CD4-positive, alpha-beta T cell treated with Interleukin-17A for 4 hours (primary cell): ENCODE measurements at regions not wholly inside any gene's neighbourhood (a gene's known extent, or its start where the extent isn't known, plus 50 kb on each side); places are given as distances from the start of the nearest gene placed in this dataset.

ENCODE experiments used
- DNase-seq: peaks from one replicate; pipeline ENCODE4 v3.0.0-alpha.2; 2020; ENCODE audit warnings: mixed read lengths

DNA sequence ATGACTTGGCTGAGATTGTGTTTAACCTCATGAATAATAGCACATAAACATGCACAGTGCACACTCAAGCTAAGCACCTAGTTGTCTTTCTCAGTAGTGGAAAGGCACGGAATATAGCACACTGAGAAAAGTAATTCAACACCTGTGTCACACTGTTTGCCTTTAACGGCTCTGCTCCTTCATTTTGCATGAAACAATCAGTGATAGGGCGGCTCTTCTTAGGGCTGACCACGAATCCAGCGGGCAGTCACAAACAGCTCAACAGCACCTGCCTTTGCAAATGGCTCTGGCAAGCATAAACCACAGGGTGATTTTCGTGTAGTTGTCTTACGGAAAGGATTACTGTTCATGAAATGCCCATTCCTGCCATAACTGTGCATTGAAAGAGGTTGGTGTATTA, 954.0 kb upstream of the TENM3 start:
- no peak for DNase-seq

DNA sequence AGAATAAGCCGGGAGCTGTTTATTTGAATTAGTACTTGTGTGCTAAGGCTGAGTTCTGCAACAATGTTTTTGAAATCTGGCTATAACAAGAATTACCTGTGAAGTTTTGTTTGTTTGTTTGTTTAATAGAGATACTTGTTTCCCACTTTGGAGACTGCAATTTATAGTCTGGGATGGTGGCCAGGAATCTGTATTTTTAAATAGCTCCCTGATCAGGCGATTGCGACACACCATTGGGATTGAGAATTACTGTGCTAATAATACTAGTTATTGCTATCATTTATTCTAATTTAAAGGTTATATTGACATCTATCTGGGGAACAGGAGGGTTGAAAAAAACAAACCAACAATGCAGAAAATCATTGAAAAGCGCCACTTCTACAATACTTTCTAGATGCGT, 951.6 kb upstream of the TENM3 start:
- DNase-seq, result no peak

DNA sequence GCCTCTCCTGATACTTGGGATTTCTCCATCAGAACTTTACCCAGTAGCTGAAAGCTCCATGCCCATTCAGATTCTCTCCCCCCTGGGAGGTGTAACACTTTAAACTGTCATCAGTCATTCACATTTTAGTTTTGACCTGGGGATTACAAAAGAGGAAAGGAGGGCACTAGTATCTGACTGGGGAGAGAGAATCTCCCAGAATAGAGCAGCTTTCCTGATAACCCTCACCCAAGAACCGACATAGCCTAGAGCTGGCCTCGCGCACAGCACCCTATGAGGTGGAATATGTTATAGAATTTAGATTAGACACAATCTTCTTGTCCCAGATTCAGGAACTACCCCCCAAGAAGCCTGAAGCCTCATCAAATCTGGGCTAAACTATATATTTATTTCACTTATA, 950.2 kb upstream of the TENM3 start:
- no peak for DNase-seq

DNA sequence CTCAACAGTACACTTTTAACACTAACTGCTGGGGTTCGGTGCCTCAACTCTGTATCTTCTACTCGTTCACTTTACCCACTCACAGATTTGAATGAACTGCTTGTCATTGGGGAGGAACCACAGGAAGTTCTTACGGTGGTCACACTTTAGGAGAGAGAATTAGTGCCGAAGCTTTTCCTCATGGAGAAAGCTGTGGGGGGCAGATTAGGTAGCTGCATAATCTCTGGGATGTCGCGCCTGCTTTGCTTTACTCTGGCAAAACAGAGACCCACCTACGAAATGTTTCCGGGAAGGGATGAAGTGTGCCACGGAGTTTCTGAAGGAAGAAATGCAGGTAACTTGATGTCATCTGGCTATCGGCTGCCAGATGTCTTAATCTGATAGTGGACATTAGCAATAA, 949.7 kb upstream of the TENM3 start:
- DNase-seq, result no peak

DNA sequence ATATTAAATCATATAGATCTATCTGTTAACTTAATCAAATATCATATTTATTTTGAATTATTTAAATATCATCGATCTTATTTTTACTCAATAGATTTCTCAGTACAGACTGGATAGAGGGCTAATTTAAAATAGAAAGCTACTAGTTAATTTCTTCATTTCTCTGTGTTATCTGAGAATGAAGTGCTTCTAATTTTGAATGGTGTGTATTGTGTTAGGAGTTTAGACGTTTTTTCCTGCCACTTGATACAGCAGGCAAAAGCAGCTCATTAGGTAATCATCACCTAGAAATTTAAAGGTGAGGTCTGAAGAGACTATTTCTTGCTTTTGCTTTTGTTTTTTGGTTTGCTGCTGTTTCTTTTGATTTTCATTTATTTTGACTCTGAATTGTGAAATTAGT, 948.8 kb upstream of the TENM3 start:
- no peak for DNase-seq

DNA sequence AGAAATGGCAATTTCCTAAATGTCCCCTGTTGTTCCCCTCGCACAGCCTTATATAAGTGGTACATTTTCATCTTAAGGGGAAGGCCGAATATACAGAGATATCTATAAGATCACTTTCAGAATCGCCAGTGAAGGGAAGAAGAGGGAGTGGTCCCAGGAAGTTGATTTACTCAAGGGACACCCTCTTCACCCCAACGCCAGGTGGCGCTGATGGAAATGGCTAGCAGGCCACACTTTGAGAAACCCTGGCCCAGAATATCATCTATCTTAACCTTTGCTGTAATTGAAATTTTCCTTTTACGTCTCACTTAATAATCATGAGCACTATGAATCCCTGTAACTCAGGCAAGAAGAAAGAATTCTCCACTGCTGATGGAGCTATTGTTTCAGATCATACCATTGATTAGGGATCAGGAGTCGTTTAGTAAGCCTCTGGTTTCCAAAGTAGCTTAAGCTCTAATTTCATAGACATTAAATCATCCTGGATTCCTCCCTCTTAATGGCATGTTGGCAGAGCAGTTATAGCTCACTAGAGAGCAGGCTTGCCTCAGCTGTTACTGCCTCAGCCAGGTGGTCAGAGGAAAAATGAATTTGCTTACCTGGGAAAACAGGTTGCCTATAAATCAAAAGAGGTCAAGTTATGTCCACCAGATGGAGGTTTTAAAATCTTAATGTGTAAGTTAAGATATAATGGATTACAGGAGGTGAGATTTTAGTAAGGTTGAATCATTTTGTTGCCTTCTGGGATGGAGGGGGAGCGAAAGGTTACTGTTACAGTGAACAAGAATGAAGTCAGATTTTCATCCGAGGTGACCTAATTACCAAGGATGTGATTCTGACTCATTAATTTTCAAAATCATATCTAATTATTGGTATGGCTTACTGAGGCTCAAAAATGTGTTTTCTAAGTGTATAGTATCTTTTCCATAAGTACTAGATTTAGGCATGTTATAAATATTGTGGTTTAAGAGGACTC, 941.2 kb upstream of the TENM3 start:
- peak; percentile 4 for DNase-seq

DNA sequence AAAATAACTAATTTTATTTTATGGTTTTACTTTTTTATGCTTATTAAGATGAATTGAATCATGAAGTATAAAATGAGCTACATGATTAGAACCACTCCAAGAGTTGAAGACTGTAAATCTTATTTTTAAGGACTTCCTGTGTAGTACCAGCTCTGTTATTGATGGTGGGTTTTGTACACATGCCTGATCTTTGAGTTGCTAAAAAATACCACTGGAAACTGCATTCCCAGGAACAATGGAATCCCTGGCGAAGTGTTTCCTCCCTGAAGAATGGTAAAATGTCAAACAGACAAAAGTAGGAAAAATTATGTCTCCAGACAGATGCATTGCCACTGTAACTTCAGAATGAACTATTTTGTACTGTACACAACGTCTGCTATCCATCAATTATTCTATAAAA, 935.4 kb upstream of the TENM3 start:
- no peak for DNase-seq

DNA sequence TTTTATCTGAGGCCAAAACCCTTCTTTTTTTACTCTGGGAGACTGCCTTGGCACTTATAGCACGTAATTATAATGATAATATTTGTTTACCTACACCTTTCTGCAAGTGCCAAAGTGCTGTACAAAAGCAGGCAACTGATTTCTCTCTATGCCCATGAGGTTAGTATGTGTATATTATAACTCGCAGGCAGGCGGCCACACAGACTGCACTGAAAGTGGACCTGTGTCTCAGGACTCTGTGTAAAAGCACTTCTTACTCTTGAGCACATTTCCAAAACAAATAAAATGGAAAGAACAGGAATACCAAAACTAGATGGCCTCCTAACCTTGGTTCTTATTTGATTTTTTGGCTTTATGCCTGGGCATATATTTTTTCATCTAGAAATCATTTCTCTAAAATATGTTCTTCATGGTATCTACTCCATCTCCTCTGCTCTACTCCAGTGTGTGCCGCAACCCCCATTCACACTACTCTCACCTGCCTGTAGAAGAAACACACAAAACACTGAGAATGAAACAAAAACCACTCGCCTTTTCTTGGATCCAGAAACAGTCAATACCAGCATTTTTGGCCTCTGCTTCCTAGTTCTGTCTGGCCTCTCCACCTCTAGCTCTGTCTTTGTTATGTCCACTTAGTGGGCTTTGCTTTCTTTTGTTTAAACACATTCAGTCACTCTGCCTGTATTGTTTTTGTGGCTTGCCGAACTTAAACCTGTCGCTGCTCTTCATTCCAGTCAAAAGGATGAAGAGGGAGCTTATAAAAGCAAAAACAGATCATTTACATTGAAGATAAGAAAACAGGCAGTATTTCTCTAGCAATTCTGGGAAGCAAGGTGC, 934.5 kb upstream of the TENM3 start:
- no peak for DNase-seq

DNA sequence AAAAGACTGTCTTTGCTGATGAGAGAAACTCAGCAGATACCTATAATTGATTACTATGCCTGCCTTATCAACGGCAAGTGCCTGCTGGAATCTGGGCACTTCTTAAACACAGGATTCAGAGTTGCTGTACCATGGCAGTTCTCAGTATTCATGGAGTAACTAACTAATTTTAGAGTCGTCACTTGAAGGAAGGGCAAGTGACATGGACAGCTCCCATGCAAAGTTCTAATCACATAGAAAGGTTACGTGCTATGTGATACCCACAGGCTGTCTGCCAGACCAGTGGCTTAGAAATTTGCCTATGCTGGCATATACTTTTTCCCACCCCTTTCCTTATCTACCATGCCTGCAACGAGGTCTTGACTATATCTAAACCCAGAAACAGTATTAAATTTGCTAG, 931.1 kb upstream of the TENM3 start:
- no peak for DNase-seq

DNA sequence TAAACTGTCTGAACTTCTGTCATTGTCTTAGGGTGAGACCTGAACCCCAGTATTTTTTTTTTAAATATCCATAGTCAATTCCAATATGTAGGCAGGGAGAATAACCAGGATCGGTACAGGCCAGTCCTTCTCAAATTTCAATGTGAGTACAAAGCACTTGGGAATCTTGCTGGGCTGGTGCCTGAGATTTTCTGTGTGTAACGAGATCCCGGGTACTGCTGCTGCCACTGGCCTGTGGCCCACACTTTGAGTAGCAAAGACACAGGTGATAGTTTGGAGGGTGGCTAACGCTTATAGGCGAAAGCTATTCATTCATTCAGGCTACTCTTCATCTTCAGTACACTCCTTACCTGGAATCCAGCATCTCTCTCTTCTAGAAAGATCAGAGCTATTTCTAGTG, 923.6 kb upstream of the TENM3 start:
- no peak for DNase-seq

DNA sequence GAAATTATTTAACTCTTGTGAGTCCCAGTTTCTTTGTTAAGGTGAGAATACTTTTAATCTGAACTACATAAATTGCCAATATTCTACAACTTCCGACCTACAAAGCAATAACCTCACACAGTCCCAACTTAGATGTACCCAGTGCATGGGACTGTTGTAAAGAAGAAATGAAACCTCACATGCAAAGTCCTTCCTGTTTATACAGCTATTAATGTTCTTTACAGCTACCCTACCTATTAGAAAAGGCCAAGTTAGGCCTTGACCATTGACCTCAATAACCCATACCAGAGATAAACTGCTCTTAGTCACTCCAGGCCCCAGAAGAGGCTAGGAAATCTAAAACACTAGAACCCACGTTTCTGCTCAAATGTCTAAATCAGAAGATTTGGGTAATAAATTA, 920.1 kb upstream of the TENM3 start:
- DNase-seq, result no peak

DNA sequence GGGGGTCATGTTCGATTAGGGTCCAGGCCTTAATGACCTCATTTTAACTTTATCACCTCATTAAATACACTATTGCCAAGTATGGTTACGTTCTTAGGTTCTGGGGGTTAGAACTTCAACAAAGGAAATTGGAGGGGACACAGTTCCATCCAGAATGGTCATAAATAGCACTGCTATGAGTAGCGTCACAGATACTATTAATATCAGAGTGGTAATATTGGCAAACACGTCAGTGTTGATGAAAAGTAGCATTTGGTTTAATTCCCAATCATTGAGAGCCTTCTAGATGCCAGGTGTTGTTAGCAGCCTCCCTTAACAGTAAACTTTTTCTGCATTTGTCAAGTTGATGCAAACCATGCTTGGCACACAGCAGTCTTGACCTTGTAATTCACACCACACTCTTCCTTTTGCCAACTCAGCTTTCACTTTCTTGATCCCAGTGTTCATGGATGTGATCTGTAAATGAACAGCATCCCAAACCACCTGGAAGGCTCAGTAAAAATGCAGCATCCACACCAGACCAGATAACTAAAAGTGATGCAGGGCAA, 912.5 kb upstream of the TENM3 start:
- no peak for DNase-seq

DNA sequence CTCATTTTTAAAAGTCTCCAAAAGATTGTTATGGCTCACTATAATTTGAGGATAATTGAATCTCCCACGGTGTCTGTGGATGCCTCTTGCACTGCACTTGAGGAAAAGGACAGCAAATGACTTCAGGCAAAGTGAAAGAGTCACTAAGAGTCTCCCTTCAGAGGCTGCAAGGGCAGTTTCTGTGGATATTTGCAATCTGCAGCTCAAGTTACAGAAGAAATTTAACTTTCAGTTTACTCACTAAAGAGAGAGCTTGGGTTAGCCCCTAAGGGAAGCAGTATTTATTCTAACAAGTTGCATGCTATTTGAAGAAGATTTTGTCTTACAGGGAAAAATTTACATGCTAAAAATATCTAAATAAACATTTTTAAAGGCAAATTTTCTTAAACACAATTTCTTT, 912.0 kb upstream of the TENM3 start:
- DNase-seq, result no peak

DNA sequence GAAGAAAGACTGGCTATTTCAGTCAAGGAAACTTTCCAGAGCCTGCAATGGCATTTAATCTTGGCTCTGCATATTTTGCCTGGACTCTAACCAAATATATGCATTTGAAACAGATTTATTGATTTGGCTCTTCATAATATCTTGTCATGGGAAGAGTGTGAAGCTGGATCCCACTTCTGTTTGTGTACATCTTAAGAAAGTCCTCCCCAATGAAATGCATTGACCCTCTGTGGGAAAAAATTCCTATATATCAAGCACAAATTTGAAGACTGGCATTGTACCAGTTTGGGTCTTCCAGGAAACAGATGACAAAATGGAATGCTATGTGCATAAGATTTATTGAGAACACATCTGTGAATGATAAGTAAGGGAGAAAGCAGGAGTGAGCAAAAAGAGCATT, 897.3 kb upstream of the TENM3 start:
- DNase-seq, result no peak

DNA sequence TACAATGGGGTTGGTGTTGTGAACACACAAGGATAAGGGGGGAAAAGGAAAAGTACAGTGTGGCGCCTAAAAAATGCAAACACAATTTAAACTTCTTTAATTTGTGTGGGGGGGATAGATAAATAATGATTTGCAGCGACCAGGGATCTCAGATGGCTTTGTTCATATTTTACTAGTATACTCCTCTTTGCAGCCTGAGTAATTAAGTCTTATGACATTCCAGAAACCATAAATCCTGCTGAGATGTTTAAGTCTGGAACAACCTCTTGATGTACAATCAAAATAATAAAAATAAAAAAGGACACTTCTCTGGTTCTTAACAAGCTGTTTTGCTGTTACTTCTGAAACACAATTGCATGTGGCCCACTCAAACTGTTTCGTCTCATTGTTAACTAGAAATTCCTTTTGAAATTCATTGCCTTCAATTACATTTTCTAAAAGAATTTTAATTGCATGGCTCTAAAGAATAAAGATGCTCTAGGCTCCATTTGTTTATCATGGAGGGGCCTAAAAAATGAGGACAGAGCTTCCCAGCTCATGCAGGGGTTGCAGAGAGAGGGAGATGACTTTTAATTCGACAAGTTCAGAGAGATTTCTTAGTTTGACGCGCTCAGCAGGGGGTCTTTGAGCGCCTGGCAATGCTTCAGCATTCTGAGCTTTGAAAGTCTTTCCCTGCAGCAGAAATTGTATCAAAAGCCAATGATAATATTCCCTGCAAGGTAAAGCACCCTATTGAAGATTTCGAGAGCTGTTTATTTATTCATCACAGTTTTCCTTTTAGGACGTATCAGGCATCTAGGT, 892.4 kb upstream of the TENM3 start:
- DNase-seq, result no peak

DNA sequence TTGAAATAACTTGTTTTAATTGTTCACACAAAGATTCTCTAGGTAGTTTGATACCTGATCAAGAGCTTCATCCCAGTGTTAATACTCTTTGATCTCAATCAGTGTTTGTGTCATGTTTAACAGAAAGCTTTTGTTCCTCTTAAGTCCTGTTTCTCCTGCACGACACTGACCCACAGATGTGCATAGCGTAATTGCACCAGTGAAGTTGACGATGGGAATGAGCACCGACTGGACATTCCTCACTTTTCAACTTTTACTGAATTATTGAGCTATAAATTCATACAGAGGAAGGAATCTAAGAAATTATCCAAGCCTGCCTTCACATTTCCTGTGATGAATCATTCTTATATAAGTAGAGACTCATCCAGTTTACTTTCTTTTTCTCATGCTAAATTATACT, 878.7 kb upstream of the TENM3 start:
- DNase-seq, result no peak

DNA sequence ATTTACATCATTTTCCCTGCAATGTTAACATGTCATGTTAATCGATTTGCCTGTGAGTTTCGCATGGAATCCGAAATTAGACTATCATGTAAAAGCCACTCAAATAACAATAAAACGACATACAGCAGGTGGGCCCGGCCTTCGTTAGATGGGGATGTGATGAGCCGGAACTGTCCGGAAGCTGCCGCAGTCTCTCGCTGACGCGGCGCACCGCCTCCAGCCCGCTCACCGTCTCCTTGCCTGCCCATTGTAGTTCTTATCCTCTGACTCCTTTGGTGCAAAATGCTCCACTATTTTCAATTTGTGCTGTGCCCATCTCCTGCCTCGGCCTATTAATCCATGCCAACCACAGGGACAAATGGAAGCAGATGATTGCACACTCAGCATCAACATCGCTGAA, 877.5 kb upstream of the TENM3 start:
- DNase-seq, result no peak

DNA sequence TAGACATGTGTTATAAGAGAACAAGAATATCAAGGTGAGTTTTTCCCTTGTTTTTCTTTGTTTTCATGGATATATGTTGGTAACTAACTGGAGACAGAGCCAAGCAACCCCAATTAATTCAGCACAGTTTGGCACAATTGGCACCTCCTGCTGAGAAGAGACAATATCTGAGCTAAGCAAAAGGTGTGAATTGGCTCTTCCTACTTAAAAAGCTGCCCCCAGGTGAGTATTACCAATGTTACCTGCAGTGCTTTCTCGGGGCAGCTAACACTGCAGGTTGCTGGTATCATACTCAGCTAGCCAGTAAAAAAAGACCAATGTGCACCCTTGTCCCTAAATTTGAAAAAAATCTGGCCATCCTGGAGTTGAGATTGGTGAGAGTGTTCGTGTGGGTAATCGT, 871.2 kb upstream of the TENM3 start:
- DNase-seq, result no peak

DNA sequence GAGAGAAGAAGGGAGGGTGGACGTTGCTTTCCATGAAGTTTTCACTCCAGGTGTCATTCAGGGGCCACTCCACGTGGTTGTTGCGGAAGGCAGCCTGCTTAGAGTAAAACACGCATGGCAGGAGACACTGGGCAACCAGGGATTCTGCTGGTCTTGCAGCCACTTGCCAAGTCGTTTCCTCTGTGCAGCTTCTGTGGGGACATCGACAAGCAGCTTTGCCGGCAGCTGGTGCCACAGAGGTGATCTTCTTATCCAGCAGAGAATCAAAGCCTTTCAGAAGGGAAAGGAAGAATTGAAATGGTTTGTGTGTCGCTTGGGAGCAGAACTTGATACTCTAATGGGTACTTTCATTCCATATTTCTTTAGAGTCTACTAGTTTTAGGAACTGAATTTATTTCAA, 867.1 kb upstream of the TENM3 start:
- no peak for DNase-seq

DNA sequence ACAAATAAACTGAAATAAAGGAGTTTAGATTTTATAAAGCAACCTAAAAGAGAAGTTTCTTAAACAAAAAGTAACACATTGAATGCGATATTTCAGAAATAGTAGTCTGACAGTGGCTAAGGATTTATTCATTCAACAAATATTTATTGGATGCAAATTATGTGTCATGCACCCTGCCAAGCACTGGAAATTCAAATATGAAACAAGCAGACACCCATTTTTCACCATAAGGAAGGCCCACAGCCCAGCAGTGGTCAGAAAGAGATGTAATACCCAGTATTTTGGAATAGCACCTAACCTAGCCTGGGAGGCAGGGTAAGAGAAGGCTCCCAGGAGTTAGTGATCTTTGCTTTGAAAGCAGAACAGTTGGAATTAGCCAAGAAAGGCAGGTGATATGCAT, 855.1 kb upstream of the TENM3 start:
- no peak for DNase-seq

DNA sequence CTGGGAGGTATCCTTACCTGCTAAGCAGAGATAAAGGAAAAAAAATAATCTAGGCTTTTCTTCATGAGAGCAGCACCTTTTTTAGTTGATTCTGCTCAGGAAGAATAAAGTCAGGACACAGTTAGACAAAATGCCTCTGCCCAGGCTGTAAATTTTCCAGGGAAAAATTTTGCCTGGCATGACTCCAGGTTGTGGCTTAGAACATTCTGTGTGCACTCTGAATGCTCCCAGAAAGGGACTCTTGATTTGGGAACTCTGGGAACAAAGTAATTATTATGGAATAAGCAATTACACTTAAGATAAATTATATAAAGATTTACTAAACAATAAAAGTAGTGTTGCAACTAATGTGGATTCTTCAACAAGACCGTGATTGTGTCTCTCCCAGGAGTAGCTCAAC, 826.2 kb upstream of the TENM3 start:
- DNase-seq, result no peak

DNA sequence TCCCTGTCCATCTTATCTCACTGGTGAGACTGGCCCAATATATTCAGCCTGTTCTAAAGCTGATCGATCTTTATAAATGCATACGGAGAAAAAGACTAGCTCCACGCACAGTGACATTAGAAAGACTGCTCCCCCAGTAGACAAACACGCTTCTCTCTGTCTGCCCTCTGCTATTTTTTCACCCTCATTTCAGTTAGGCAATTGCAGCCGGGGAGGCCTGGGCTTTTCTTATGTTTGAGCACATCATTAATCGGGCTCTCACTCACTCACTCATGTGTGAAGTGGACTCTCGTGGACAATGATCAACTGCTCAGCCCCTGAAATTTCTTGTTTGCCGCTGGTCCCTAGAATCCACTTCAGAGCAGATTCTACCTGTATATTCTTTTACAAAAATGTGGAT, 824.7 kb upstream of the TENM3 start:
- DNase-seq, result no peak

DNA sequence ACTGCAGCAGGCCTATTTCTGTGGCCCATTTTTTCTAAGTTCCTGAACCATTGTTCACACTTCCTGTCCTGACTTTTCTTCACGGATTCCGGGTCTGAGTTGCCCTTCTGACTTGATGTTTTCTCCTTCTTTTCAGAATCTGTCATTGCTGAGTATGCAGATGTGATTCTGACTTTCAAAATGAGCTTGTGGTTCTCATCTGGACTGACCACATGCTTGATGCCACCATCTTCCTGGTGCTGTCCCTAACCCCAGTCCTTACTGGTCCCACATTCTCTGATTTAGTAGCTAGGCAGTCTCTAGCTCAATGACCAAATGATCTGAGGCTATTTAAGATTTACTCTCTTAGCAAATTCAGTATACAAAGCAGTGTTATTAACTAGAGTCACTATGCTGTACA, 822.3 kb upstream of the TENM3 start:
- no peak for DNase-seq
